Breast epithelium (tissue), 3 donors: ENCODE measurements at regions not wholly inside any gene's neighbourhood (a gene's known extent, or its start where the extent isn't known, plus 50 kb on each side); places are given as distances from the start of the nearest gene placed in this dataset.

Experiments used
- POLR2A ChIP-seq: fragments of 450-650 bp; IDR thresholded peaks from one replicate; pipeline ENCODE4 v1.6.1; 2016; ENCODE audit warnings: antibody characterized with exemption, mild to moderate bottlenecking, moderate library complexity
- POLR2AphosphoS5 ChIP-seq, 3 donors: sonication (generic); formaldehyde crosslinking; IDR thresholded peaks; one replicate each; pipeline ENCODE4 v1.6.1; 2017; ENCODE audit warnings: antibody characterized with exemption in 3 of 3
- TF ChIP-seq, protein P1 (sequence below), 3 donors: fragments of 450-650 bp; IDR thresholded peaks; one replicate each; pipeline ENCODE4 v1.5.1; 2016 to 2017; ENCODE audit warnings: antibody characterized with exemption in 3 of 3, mild to moderate bottlenecking in 3 of 3, moderate library complexity in 3 of 3

- TF ChIP-seq POLR2A (no peak), POLR2AphosphoS5 (IDR thresholded peaks at IDR 0.05) (no peak)
- TF ChIP-seq, protein P1, sequence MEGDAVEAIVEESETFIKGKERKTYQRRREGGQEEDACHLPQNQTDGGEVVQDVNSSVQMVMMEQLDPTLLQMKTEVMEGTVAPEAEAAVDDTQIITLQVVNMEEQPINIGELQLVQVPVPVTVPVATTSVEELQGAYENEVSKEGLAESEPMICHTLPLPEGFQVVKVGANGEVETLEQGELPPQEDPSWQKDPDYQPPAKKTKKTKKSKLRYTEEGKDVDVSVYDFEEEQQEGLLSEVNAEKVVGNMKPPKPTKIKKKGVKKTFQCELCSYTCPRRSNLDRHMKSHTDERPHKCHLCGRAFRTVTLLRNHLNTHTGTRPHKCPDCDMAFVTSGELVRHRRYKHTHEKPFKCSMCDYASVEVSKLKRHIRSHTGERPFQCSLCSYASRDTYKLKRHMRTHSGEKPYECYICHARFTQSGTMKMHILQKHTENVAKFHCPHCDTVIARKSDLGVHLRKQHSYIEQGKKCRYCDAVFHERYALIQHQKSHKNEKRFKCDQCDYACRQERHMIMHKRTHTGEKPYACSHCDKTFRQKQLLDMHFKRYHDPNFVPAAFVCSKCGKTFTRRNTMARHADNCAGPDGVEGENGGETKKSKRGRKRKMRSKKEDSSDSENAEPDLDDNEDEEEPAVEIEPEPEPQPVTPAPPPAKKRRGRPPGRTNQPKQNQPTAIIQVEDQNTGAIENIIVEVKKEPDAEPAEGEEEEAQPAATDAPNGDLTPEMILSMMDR (IDR thresholded peaks at IDR 0.05), result no peak
These were observed 633.8 kb upstream of the IGFBP3 start for GRCh38 chr7:46554688-46555422.
